GM18867 (cell line): ENCODE measurements at regions not wholly inside any gene's neighbourhood (a gene's known extent, or its start where the extent isn't known, plus 50 kb on each side); places are given as distances from the start of the nearest gene placed in this dataset.
A peak's percentile ranks its signal among the peaks of the same experiment; 100 is the strongest.

Source experiments
- ATAC-seq: cut with Tn5 transposase; IDR thresholded peaks from one replicate; pipeline ENCODE4 v1.9.1; 2021; ENCODE audit warnings: mild to moderate bottlenecking, moderate library complexity; ENCODE audit not compliant: unreplicated experiment

DNA sequence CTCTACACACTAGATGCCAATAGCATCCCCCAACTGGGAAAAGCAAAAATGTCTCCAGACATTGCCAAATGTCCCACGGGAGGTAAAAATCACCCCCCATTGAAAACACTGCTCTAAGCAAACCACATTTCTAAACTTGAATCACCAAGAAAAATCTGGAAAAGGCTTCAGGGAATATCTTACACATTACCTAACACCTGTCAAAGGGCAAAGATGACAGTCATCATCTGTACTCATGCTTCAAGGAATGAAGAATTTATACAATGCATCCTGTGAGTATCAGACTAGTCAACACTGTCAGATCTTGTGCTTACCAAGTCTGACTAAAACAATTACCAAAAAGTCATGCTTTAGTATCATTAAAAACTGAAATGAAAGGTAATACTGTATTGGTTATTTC lies 161.6 kb upstream of the SOX5 start:
- no peak for ATAC-seq

DNA sequence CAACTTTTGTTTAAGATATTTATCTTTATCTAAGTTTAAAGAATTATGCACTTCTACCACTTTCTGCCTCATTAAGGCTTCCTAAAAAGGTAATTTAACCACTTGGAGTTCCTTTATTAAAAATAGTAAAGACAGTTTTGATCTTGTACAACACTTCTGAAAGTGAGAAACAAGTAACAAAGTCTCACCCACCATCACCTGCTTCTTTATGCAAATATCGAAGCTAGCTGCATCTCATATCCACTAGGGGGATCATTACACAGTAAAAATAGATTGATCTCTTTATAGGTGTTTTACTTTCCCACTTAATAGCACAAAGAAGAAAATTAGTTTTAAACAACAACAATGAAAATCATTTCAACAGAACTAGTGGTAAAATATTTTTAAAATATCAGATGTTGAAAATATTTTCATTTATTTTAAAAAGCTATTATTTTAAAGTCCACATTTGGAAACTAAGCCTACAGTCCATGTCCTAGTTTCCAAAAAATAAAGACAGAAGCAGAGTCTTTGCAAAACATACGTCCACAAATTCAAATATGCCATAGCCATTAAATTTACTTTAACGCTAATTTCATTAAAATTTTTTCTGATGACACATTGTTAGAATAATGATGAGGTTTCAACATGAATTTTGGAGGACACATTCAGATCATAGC lies 160.0 kb upstream of the SOX5 start:
- peak; percentile 98 for ATAC-seq

DNA sequence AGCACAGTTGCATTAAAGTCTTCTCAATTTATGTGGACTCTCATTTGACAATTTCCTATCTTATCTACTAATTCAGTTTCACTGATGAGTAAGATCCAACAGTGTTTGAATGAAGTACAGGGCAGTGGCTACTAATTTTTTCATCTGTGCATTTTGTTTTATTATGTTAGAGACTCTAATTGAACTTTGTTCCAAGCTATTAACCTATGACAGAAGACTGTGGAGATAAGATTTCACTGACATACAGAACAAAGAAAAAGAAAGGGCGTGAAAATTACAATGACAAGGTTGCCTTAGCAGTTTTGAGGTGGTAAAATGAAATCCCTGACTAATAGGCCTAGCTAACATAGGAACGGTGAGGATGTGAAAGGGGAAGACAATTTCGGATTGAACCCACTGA lies 153.2 kb upstream of the SOX5 start:
- ATAC-seq = no peak

DNA sequence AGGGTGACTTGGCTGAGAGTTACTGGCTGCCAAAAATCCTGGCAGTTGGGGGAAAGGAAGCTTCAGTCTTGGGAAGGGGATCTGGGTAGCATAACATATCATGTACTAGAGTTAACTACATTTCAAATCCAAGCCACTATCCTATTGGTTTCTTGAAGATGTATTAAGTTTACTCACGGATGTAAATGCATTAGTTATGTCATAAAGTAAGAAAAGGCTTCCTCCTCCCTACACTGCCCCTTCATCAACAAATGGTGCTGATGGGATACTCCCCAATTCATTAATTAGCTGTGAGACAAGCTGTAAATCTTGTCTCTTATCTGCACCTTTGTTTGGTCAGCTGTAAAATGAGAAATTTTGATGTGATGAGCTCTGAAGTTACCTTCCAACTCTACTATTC lies 150.1 kb upstream of the SOX5 start:
- no peak for ATAC-seq

DNA sequence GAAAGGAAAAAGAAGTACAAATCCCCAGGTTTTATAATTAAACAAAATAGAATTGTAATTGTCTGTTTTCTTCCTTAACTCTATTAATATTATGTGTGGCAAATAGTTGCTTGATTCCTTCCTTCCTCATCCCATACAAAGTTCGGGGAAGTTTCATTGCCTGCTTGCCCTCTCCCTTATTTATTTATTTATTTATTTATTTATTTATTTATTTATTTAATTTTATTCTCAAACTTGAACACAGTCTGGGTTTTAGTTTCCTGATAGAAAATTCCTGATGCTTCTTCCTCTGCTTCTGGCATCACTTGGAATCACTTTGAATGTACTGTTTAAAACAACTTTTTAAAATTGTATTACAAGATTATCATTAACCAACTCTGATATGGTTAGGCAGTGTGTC lies 145.8 kb upstream of the SOX5 start:
- ATAC-seq = no peak

DNA sequence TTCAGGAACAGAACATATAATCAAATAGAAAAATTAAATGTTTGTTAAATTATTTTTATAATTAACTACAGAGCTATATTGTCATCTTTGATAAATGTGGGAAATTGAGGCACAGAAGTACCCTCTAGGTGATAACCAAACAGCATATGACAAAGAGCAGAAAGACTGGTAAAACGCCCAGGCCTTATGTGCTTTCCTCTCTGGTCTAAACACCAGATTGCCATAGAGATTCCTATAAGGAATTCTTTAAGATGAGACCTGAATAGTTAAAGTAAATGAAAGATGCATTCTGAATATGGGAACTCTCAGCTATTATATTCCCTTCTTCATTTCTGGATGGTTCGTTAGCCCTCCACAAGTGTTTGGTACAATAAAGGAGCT lies 140.0 kb upstream of the SOX5 start:
- no peak for ATAC-seq

DNA sequence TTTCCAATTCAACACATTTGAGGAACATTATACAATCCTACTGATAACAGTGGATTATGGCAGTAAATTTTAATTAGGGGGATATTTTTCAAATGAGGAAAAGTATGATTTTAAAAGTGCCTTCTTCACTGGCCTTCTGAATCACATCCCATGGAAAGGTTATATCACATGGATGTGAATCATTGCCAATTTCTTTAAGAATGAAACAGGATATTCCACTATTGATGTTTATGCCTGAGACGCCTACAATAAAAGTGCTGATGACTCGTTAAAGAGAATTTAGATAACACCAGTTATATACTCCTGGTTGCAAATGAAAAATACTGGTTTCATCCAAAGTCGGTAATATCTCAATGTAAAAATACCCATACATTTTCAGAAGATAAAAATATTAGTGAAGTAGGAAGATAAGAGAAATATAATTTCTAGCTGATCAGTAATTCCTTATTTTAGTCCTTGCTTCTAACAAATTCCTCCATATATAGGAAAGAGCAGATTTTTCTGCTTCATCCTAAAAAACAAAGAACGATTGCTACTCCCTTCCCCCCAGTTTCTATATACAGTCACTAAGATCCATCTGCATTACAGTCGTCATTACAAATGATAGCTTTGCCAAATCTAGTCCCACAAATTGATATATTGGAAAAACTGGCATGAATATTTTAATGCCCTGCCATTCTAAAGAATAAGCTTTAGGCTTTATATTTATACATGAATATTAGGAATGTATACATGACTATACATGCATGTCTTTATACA lies 139.5 kb upstream of the SOX5 start:
- no peak for ATAC-seq

DNA sequence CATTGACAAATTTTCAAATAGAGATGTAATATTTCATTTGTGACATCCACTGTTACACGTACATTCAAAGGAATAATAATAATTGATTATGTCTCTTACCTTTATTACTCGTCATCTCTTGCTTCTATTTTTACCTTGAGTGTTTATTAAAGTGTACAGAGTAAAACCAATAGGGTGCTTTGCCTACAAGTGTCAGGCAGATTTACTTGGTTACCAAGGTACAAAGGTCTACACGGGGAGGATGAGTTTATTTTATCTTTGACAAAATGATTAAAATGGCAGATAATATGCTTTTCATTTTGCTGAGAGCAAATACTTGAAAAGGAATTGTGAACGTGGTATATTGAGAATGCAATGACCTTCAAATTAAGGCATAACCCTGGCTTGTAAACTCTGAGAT lies 137.8 kb upstream of the SOX5 start:
- no peak for ATAC-seq

DNA sequence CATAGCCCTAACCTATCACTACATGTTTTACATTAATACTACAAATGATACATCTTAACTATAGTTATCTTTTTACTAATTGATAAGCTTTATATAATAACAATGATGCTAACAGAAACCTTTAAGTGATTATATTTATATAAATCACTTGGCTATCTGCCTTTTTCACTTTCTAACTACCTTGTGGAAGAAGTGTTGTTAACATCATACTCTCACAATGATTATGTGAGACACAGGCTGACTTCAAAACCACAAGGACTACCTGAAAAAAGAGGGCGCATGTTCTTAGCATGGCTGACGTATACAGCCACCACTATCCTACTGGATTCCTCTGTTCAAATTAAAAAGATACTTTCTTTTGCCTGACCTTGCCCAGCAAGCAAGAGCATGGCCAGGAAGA lies 135.3 kb upstream of the SOX5 start:
- peak; percentile 49 for ATAC-seq

DNA sequence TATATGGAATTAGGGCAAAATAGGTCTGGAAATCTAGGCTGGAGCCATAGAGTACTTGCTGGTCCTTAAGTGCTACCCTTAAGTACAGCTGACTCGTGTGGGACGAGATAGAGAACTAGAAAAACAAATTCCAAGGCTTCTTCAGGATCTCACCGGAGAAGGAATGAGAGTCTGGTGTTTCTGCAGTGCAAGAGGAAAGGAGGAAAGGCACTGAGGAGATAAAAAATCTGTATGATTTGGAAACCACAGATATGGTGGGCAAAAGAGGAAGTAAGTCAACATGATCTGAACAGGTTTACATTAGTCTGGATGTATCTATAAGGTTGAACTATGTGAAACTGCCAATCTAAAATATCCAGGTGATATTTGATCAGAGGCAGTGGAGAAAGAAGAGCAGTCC lies 134.4 kb upstream of the SOX5 start:
- ATAC-seq = no peak

DNA sequence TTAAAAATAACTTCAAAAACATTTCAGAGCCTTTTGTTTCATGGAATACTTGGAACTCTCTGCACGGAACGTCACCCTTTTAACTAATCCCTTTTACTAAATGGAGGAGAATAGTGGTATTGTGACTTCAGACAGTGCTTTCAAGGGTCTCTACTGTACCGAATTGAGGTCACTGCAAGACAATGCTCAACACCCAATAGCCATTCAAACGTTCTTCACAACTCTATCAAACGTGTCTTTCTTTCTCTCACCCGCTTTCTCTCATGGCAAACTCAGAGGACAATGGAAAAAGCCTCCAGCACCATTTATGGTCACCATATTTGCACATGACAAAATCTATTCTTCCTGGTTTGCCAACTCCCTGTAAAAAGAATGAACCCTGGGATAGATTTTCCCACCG lies 132.1 kb upstream of the SOX5 start:
- no peak for ATAC-seq

DNA sequence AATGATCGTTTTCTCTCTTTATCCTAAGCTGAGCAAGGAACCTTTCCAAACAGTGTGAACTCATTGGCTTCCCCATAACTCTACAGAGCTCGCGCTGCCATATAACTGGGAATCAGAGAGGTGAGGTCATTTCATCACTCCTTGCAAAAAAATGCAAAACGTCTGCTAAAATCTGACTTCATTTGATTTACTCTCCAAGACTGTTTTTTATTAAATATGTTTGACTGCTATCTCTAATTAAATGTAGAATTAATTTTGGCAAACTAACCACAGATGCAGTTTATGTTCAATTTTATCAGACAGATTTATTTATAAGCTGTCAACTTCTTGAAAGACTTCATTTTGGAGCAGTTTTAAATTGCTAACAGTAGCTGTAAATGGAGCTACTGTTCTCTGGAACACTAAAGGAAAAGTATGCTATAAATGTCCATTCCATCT lies 131.6 kb upstream of the SOX5 start:
- no peak for ATAC-seq

DNA sequence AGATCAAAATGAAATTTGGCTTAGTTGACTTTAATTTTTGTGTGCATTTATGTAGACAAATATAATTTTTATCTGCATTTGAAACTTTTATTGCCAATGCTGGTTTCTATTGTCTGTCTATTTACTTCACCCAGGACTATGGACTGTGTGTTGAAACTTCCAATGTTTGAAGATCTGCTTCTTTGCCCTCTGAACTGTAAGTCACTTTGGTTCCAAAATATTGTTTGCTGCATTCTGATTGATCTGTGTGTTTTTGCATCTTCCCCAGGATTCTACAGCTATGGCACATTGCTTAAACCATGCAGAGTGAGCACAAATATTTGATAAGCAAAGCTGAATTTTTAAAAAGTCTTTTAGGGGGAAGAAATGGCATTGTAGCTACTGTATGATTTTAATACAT lies 131.0 kb upstream of the SOX5 start:
- no peak for ATAC-seq

DNA sequence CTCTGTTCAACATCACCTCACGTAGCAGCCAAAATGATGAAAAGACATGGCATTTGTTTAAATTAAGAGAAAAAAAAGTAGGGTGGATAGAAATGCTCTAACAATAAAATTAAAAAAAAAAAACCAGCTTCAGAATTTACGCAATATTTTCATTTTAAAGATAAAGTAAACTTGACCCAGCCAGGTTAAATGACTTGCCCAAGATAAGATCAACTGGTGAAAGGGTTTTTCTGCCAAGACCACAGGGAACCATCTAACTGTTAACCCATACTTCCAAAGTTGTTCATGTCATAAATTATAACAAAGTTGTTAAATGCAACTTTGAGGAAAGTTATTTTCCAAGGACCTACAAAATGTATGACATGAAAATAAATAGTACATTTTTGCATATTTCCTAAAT lies 129.6 kb upstream of the SOX5 start:
- no peak for ATAC-seq

DNA sequence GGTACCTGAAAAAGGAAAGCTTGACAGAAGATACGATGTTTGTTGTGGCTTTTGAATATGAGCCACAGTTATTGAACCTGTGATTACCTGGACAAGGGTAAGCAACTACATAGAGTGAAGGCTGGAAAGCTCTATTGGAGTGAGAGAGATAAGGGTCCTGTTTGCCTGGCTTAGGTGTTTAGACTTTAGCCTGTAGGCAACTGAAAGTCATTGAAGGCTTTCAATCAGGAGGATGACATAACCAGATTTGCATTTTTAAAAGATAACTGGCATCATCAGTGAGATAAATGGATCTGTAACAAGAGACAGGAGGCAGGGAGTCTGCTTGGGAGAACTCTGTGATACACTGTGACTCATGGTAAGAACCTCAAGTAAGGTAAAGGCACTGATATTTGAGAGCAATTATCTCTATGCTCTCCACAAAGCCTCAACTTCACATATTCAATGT lies 128.9 kb upstream of the SOX5 start:
- no peak for ATAC-seq

DNA sequence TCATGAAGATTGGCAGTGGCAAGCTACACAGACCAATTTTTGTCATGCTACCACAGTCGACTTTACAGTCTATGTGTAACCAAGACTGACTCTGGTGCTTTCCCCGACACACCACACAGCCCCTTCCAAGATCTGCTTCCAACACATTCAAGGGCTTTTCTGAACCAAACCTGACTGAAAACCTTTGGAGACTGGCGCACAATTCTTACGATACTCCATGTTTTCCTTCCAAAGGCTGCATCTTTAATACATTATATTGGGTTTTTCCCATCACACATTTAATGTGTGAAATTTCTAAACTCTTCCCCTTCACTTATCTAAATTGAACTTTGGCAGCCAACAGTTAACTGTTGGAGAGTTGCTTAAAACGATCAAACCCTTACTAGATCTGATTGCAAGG lies 127.7 kb upstream of the SOX5 start:
- no peak for ATAC-seq

DNA sequence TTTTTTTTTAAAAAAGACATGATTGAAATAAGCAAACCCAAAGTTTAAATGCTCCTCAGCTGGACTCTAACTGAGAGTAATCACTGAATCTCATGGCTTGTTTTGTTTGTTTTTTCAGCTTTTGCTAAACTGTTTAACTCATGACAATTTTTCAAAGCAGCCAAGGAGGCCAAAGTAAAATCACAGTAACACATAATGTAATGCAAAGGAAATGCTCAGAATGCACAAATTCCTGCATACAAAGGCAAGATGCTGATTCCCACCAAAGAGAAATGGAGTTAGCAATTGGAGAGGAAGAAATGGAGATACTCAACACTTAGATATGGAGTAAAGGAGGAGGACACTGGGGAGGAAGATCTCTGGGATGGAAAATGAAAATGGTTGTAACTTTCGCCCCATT lies 126.2 kb upstream of the SOX5 start:
- ATAC-seq = no peak

DNA sequence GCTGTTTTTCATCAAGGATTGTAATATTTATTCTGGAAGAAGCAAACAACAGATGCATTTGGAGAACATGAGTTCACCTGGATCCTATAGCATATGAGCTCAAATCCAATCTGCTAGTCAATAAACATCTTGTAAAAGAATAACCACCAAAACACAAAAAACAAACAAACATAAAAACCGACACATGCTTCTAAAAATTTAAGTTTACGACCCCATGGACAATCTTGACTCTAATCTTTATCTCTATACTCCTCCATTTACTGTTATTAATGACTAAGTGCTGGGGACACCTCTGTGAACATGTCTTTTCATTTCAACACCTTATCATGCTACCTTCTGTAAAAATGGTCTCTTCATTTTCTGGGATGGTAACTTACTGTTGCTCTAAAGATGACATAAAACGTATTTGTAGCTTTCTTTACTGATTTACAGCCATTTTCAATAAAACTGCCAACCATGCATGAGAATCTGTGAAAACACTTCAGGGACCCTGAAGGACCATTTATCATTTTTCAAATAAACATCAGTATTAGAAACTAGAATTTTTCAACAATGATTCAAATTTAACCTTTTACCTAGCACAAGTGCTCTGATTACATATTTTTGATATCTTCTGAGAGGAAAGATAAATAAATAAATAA lies 123.8 kb upstream of the SOX5 start:
- ATAC-seq = no peak

DNA sequence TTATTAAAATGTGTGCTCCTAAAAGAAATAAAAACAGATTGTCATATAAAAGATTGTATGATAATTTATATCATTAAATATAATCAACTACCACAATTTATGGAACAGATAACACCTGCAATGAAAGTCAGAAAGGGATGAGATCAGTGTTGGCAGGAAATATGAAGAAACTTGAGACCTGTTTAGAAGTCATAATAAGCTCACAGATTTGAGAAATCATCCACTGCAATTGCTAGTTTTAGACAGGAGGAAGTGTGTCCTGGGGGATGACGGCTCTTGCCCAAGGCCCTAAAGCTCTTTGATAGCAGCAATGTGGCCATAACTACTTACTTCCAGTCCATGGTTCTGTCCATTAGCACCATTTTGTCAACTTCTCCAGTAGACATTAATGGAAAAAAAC lies 122.8 kb upstream of the SOX5 start:
- ATAC-seq = no peak

DNA sequence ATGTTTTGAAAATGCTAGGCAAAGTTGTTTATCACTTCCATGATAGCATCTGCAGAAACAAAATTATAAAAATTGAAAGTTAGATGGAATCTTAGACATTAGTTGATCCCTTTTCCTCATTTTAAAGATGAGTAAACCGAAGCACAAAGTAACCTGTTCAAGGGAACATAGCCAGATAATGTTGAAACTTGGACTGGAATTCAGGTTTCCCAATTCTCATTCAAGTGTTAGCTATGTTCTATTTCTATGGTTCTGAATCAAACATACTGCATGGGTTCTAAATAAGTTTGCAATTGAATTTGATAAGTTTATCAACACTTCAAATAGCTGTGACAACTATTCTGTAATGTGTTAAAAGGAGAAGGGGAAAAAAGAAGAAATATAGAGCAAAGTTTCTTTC lies 122.4 kb upstream of the SOX5 start:
- ATAC-seq = no peak

DNA sequence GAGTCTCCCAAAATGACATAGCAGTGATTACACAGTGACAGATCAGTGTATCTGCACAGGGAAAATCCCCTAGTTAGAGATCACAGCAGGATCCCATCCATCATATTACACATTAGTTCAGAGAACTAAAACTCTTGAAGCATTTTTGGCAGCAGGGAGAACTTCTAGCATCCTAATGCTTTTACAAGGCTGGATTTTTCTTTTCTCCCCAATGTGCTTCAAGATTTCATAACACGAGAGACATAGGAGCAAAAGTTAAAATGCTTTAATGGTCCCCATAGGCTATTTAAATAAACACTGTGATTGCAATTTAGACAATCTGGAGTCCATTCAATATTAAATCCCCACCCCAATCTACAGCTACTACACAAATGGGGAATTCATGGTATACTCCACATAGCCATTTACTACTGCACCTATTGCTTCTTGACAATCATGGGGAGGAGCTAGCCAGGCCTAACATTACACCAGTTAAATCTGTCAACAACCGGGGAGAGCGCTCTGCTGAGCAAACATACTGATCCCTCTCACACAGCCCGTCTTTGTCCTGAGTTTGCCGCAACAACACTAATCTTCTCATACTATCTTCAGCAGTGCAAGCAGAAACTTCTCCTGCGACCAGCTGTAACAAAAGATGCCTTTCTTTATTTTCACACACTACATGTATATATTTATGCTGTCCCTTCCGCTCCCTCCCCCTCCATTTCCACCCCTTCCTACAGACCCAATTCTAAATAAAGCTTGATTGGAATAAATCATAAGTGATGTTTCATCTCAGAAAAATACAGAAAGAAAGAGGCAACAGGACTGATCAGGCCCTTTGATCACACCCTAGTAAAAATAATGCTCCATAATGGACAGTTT lies 120.3 kb upstream of the SOX5 start:
- no peak for ATAC-seq
